HEK293 (cell line): ENCODE measurements at regions not wholly inside any gene's neighbourhood (a gene's known extent, or its start where the extent isn't known, plus 50 kb on each side); places are given as distances from the start of the nearest gene placed in this dataset.

Source experiments
- GLIS2 ChIP-seq: fragments of 450-650 bp; formaldehyde crosslinking; IDR thresholded peaks from 2 replicates; pipeline ENCODE4 v1.5.1; 2016; ENCODE audit warnings: missing biosample characterization, missing genetic modification characterization
- SP2 ChIP-seq: fragments of 450-650 bp; formaldehyde crosslinking; IDR thresholded peaks from 2 replicates; pipeline ENCODE4 v1.5.1; 2016; ENCODE audit warnings: missing biosample characterization, missing genetic modification characterization
- SP3 ChIP-seq: fragments of 450-650 bp; formaldehyde crosslinking; IDR thresholded peaks from 2 replicates; pipeline ENCODE4 v1.5.1; 2016; ENCODE audit warnings: missing biosample characterization, missing genetic modification characterization
- SP7 ChIP-seq: fragments of 450-650 bp; formaldehyde crosslinking; IDR thresholded peaks from 2 replicates; pipeline ENCODE4 v1.5.1; 2016; ENCODE audit warnings: missing biosample characterization, missing genetic modification characterization
- ZBTB20 ChIP-seq: fragments of 450-650 bp; formaldehyde crosslinking; IDR thresholded peaks from 2 replicates; pipeline ENCODE4 v1.5.1; 2016; ENCODE audit warnings: missing biosample characterization, missing genetic modification characterization
- ZNF114 ChIP-seq: fragments of 450-650 bp; formaldehyde crosslinking; IDR thresholded peaks from 2 replicates; pipeline ENCODE4 v1.5.0; 2017; ENCODE audit warnings: missing biosample characterization, missing genetic modification characterization
- ZNF133 ChIP-seq: fragments of 450-650 bp; formaldehyde crosslinking; IDR thresholded peaks from 2 replicates; pipeline ENCODE4 v1.5.1; 2016; ENCODE audit warnings: missing biosample characterization, missing genetic modification characterization
- ZNF292 ChIP-seq: fragments of 450-650 bp; formaldehyde crosslinking; IDR thresholded peaks from 2 replicates; pipeline ENCODE4 v1.5.1; 2016; ENCODE audit warnings: low read depth, missing biosample characterization, missing genetic modification characterization, borderline replicate concordance
- TF ChIP-seq, protein P1 (sequence below): fragments of 450-650 bp; formaldehyde crosslinking; IDR thresholded peaks from 2 replicates; pipeline ENCODE4 v1.5.1; 2016; ENCODE audit warnings: missing biosample characterization, missing genetic modification characterization
- TF ChIP-seq, protein P2 (sequence below): fragments of 450-650 bp; formaldehyde crosslinking; IDR thresholded peaks from 2 replicates; pipeline ENCODE4 v1.5.1; 2016; ENCODE audit warnings: missing biosample characterization, missing genetic modification characterization
- TF ChIP-seq, protein P3 (sequence below): fragments of 450-650 bp; formaldehyde crosslinking; IDR thresholded peaks from 2 replicates; pipeline ENCODE4 v1.5.1; 2016; ENCODE audit warnings: missing biosample characterization, missing genetic modification characterization
- TF ChIP-seq, protein P4 (sequence below): fragments of 450-650 bp; formaldehyde crosslinking; IDR thresholded peaks from 2 replicates; pipeline ENCODE4 v1.5.1; 2016; ENCODE audit warnings: missing biosample characterization, missing genetic modification characterization

DNA sequence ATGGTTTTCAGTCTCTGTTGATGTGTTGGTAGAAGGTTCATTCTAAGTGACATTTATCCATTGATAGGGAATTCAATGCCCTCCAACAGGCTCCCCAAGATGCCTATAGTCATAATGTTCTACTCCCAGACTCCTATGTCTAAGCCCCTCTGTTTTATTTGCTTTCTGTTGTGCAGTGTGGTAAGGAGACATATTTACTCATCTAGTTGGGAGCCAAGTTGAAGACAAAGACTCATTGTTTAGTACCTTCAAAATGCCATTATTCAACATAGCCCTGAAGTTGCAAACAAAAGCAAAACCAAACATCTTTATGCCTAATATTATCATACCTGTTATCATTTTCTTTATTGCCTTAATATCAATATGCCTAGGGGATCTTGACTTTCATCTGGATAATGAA is 302.1 kb downstream of the RMST start:
- no peak for TF ChIP-seq SP2 (tag by site-specific recombination)
- TF ChIP-seq, protein P1, sequence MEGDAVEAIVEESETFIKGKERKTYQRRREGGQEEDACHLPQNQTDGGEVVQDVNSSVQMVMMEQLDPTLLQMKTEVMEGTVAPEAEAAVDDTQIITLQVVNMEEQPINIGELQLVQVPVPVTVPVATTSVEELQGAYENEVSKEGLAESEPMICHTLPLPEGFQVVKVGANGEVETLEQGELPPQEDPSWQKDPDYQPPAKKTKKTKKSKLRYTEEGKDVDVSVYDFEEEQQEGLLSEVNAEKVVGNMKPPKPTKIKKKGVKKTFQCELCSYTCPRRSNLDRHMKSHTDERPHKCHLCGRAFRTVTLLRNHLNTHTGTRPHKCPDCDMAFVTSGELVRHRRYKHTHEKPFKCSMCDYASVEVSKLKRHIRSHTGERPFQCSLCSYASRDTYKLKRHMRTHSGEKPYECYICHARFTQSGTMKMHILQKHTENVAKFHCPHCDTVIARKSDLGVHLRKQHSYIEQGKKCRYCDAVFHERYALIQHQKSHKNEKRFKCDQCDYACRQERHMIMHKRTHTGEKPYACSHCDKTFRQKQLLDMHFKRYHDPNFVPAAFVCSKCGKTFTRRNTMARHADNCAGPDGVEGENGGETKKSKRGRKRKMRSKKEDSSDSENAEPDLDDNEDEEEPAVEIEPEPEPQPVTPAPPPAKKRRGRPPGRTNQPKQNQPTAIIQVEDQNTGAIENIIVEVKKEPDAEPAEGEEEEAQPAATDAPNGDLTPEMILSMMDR, result no peak
- TF ChIP-seq SP7 (tag by site-specific recombination), result no peak
- TF ChIP-seq ZBTB20 (tag by site-specific recombination), result no peak
- TF ChIP-seq ZNF133 (tag by site-specific recombination), result no peak
- TF ChIP-seq, protein P2, sequence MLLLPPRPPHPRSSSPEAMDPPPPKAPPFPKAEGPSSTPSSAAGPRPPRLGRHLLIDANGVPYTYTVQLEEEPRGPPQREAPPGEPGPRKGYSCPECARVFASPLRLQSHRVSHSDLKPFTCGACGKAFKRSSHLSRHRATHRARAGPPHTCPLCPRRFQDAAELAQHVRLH (tag by site-specific recombination), result no peak
- TF ChIP-seq ZNF114, result no peak
- TF ChIP-seq GLIS2 (tag by site-specific recombination), result no peak
- TF ChIP-seq ZNF292 (tag by site-specific recombination), result no peak
- TF ChIP-seq, protein P3, sequence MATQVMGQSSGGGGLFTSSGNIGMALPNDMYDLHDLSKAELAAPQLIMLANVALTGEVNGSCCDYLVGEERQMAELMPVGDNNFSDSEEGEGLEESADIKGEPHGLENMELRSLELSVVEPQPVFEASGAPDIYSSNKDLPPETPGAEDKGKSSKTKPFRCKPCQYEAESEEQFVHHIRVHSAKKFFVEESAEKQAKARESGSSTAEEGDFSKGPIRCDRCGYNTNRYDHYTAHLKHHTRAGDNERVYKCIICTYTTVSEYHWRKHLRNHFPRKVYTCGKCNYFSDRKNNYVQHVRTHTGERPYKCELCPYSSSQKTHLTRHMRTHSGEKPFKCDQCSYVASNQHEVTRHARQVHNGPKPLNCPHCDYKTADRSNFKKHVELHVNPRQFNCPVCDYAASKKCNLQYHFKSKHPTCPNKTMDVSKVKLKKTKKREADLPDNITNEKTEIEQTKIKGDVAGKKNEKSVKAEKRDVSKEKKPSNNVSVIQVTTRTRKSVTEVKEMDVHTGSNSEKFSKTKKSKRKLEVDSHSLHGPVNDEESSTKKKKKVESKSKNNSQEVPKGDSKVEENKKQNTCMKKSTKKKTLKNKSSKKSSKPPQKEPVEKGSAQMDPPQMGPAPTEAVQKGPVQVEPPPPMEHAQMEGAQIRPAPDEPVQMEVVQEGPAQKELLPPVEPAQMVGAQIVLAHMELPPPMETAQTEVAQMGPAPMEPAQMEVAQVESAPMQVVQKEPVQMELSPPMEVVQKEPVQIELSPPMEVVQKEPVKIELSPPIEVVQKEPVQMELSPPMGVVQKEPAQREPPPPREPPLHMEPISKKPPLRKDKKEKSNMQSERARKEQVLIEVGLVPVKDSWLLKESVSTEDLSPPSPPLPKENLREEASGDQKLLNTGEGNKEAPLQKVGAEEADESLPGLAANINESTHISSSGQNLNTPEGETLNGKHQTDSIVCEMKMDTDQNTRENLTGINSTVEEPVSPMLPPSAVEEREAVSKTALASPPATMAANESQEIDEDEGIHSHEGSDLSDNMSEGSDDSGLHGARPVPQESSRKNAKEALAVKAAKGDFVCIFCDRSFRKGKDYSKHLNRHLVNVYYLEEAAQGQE (tag by site-specific recombination), result no peak
- no peak for TF ChIP-seq SP3
- TF ChIP-seq, protein P4, sequence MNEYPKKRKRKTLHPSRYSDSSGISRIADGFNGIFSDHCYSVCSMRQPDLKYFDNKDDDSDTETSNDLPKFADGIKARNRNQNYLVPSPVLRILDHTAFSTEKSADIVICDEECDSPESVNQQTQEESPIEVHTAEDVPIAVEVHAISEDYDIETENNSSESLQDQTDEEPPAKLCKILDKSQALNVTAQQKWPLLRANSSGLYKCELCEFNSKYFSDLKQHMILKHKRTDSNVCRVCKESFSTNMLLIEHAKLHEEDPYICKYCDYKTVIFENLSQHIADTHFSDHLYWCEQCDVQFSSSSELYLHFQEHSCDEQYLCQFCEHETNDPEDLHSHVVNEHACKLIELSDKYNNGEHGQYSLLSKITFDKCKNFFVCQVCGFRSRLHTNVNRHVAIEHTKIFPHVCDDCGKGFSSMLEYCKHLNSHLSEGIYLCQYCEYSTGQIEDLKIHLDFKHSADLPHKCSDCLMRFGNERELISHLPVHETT (tag by site-specific recombination), result no peak
